KOPT-K1 (cell line): ENCODE measurements at regions not wholly inside any gene's neighbourhood (a gene's known extent, or its start where the extent isn't known, plus 50 kb on each side); places are given as distances from the start of the nearest gene placed in this dataset.

Experiments used
- H3K27ac ChIP-seq: fragments of 200-600 bp; sonication (generic); 2 replicates; pipeline ENCODE4 v1.5.1; 2016; ENCODE audit warnings: antibody characterized with exemption, mild to moderate bottlenecking, low read depth, low read length; ENCODE audit not compliant: poor library complexity, severe bottlenecking
- H3K36me3 ChIP-seq: fragments of 200-600 bp; sonication (generic); 2 replicates; pipeline ENCODE4 v1.5.1; 2017; ENCODE audit warnings: antibody characterized with exemption, mild to moderate bottlenecking, low read length, moderate library complexity; ENCODE audit not compliant: insufficient read depth
- H3K9me3 ChIP-seq: fragments of 200-600 bp; sonication (generic); 2 replicates; pipeline ENCODE4 v1.5.1; 2017; ENCODE audit warnings: antibody characterized with exemption, low read length, mild to moderate bottlenecking; ENCODE audit not compliant: insufficient read depth, poor library complexity, severe bottlenecking

DNA sequence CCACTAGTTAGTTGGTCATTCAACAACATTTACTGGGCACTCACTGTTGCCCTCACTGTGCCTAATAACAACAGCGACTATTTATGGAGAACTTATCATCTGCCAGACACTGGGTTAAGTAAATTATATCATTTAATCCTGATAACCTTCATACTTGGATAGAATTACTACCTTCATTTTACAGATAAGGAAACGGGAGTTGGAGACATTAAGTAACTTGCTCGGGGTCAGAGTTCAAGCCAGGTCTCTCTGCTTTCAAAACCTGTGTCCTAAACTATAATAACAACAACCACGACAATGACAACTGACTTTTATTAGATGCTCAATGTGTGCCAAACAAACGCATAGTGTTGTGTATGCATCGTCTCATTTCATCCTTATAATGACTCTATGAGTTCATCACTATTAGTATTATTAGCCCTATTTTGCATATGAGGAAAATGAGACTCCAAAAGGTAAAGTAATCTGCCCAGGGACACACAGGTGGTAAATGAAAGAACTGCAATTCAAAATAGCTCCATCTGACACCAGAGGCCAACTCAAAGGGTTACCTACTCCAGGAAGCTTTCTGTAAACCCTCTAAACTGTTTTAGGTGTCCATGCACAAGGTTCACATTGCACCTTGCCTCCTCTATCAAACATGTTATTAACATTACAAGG lies 98.4 kb upstream of the ACSL4 start:
- no peaks in the 10 kb centered on the region for H3K9me3 ChIP-seq
- no peak overlapping the region for H3K27ac ChIP-seq
- no peaks in the 10 kb centered on the region for H3K36me3 ChIP-seq

DNA sequence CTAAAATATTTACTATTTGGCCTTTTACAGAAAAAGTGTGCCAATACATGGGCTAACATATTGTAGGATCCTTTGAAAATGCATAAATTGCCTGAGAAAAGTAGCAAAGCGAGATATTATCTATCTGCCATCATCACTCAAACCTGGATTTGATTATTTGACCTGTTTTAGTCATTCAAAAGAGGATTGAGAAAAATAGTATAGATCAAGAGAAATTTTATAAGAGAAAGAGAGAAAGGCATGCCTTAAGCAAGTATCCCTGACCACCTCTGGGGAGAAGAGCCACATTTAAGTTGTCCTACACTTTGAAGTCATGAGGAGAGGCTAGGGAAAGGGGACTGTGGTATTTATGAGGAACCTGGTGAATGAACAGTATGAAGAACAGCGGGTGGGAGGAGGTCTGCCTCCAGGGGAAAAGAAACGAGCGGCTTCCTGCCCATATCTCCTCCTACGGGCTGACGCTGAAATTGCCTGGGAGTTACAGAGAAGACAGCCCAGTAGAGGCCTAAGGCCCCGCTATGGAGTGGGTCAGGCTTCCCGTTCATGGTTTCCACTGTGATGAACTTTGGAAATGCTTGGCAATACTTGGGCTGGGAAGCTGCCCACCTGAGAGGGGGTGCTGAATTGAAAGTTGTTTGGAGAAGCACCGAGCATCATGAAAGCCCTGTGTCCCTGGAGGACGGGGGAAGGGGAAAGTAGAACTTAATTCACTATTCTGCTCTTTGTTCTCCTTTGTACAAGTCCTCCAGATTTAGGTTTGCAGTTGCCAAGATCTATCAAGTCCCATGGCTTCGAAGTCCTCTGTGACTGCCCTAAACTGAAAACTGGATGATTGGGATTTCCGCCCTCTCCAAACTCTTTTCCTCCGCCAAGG lies 106.9 kb upstream of the ACSL4 start:
- Histone ChIP-seq H3K36me3 (no peaks in the 10 kb centered on the region), H3K27ac (no peak overlapping the region), H3K9me3 (no peaks in the 10 kb centered on the region)

DNA sequence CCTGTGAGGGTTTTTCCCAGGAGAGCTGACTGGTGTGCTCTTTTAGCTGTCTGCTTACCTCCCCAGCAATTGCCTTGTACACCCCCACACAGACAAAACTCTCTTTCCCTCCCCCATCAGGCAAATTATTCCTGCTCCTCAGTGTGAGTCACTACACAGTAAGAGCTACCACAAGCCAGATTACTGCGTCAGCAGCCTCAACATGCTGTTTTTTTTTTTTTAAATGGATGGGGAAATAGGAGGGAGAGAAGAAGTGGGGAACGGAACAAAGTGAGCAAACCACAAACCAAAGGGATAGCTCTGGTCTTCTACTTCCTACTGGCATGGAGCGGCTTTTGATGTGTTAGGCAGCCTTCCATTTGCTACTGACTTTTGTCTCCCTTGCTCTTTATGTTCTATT lies 107.5 kb upstream of the ACSL4 start:
- Histone ChIP-seq H3K27ac (no peak overlapping the region), H3K9me3 (no peaks in the 10 kb centered on the region), H3K36me3 (no peaks in the 10 kb centered on the region)

DNA sequence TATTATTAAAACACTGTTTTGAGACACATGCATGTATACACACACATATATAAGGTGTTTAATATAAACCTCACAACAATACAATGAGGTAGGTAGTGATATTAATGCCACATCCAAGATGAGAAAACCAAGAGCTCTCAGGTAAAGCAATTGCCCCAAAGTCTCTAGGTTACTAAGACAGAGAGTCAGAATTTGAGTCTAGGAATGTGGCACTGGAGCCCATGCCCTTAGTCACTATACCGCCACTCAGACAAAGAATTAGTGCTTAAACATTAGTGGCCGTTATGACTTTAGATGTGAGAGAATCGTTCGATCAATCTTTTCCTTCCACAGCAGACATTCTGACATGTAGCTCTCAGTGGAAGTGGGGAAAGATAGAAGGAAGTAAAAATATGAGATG lies 108.2 kb upstream of the ACSL4 start:
- H3K27ac ChIP-seq: no peak overlapping the region
- H3K36me3 ChIP-seq: no peaks in the 10 kb centered on the region
- no peaks in the 10 kb centered on the region for H3K9me3 ChIP-seq

DNA sequence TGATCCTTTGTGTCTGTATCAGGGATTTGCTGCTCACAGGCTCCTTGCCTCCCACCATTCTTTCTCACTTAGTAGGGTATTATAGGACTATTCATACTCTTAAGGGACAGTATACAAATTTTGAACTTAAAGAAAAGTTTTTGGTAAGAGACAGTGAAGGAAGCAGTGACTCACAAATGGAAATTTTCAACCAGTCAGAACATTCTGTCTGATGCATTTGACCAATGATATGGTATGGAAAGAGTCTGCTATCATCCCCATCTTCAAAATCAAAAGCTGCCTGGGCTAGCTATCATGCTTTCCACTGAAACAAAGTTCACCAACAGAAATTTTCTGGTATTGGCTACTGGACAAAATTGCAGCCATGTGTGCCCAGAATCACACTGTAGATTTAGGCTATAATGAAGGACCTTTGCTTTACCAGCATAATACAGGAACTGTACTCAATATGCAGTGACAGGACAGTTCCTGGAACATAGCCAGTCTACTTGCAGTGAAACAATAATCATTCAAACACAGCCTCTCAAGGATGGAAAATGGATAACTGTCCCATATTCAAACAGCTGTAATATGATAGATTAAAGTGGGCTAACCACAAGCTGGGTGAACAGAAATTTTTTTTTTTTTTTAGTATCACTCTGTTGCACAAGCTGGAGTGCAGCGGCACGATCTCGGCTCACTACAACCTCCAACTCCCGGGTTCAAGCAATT lies 109.0 kb upstream of the ACSL4 start:
- H3K9me3 ChIP-seq: no peaks in the 10 kb centered on the region
- H3K27ac ChIP-seq: no peak overlapping the region

DNA sequence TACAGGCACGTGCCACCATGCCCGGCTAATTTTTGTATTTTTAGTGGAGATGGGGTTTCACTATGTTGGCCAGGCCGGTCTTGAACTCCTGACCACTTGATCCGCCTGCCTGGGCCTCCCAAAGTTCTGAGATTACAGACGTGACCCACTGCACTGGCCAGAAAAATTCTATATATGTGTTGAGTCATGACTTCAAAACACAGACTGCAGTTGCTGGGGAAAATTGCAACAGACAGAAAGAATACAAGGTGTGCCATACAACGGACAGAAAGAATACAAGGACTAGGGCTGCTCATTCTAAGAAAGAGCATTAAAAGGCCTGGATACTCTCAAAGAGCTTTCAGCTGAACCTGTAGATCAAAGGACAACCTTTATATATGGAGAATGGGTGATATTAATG lies 109.6 kb upstream of the ACSL4 start:
- no peaks in the 10 kb centered on the region for H3K36me3 ChIP-seq
- H3K27ac ChIP-seq: no peak overlapping the region
- no peaks in the 10 kb centered on the region for H3K9me3 ChIP-seq

More for the DNA sequence above, 109.0 kb upstream of the ACSL4 start:
- H3K36me3 ChIP-seq: no peaks in the 10 kb centered on the region

DNA sequence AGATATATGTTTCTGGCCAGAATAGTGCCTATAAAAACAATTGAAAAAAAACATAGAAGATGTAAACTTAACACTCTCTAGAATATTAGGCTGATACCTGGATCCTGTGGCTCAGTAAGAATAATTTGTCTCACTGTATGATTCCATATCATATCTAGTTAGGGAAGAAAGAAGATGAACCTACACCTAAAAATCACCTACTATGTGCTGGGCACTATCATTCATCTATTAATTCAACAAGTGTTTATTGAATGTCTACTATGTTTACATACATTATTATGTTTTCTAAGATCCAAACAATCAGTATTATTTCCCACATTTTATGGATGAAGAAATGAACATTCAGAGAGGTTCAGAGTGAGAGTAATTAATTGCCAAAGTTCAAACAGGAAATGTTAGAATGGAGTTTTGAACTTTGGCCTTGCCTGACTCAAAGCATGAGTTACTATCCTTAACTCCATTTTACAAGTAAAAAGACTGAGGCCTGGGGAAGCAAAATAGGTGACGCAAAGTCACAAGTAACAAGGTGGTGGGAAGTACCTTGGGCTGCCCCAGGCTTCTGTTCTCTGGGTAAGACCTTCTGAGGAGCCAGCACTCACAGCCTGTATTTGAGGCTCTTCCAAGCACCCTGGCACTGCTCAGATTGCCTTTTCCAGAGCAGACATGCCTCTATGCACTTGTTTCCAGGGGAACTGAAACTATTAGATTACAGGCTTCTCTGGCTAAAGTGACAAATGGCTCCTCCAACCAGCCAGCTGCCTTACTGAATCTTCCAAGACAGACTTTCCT lies 111.1 kb upstream of the ACSL4 start:
- Histone ChIP-seq H3K9me3 (no peaks in the 10 kb centered on the region), H3K36me3 (no peaks in the 10 kb centered on the region), H3K27ac (no peak overlapping the region)

DNA sequence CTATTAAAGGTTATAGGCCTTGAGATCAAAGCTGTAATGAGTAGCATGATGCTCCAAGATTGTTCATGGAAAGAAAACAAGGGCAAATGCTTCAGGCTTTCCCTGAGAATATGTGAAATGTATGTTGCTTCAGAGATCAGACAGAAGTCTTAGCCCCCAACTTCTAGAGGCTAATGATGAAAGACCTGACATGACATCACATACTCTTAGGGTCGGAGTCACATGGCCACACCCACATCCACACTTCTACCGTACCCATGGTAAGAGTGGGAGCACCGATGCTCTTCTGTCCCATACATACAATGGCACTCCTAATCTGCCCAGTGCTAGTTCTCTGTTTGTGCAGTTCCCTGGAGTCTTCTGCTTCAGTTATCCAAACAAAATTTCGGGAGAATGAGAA lies 111.9 kb upstream of the ACSL4 start:
- Histone ChIP-seq H3K27ac (no peak overlapping the region), H3K36me3 (no peaks in the 10 kb centered on the region), H3K9me3 (no peaks in the 10 kb centered on the region)

DNA sequence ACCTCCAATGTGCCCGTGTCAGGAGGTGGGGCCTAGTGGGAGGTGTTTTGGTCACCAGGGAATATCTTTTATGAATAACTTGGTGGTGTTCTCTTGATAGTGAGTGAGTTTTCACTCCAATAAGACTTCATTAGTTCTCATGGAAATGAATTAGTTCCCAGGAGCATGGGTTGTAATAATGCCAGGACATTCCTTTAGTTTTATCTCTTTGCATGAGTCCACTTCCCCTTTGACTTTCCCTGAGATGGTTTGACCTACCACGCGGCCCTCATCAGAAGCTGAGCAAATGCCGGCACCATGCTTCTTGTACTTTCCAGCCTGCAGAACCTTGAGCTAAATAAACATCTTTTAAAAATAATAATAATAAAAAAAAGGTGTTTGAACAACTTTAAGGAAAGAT lies 112.9 kb upstream of the ACSL4 start:
- Histone ChIP-seq H3K27ac (no peak overlapping the region), H3K36me3 (no peaks in the 10 kb centered on the region), H3K9me3 (no peaks in the 10 kb centered on the region)

DNA sequence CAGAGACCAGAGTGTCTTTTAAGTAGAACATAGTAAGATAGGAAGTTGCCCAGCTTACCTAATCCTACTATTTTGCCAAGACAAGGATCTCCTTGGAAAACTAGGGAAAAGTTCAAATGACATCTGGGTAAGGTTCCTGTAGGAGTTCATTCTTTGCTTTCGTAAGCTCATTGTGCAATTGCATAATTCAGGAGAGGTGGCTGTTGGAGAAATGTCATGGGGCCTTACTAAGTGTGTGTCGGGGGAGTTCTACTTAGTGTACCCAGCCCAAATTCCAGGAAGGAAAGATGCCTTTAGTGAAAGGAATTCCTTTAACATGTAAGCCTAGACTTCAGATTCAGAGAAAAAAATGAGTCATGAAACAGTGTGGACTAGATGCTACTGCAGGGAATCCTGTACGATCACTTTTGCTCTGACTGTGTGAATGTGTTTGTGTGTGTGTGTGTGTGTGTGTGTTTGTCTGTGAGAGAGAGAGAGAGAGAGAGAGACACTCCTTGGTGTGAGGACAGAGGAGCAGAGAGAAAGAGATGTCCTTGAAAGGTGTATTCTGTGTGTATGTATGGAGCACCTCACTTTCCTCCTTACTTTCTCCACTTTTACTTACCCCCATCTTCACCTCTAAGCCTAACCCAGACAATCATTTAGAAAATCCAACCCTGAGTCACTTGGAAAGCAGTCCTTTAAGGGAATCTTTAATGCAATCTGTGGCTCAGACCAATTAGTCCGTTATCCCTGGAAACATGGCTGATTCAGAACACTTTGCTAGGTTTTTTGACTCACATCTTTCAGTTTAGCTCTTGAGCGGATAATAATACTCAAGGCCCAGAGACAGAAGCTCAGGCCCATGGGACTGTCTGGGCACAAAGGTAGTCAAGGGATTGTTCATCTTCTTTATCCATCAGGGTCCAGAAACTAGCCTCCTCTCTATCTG lies 114.5 kb upstream of the ACSL4 start:
- no peaks in the 10 kb centered on the region for H3K9me3 ChIP-seq
- H3K27ac ChIP-seq: no peak overlapping the region
- H3K36me3 ChIP-seq: no peaks in the 10 kb centered on the region

DNA sequence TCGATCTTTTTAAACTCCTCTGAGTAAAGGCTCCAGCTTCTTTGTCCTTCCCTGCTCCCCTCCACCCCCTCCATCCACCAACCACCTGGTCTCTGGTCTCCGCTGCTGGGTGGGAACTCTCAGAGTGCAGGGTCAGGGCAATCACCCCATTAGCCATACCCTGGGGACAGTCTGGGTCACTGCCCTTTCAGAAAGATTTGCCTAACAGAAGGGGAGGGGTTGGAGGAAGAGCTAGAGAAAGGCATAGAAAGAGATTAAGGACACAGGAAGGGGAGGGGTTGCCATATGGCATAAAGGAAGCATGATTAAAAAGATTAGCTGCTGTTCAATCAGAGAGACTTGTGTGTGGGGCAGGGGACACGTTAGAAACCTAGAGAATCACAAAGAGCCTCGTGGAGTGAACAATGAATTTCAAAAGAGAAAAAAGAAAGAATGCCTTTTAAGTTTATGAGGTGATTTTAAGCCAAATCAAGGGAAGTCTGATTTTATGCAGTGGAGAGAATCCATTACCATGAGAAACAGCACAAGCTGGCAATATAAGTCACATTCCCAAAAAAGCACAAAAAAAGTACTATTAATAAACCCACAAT lies 115.5 kb upstream of the ACSL4 start:
- Histone ChIP-seq H3K9me3 (no peaks in the 10 kb centered on the region), H3K27ac (no peak overlapping the region), H3K36me3 (no peaks in the 10 kb centered on the region)

DNA sequence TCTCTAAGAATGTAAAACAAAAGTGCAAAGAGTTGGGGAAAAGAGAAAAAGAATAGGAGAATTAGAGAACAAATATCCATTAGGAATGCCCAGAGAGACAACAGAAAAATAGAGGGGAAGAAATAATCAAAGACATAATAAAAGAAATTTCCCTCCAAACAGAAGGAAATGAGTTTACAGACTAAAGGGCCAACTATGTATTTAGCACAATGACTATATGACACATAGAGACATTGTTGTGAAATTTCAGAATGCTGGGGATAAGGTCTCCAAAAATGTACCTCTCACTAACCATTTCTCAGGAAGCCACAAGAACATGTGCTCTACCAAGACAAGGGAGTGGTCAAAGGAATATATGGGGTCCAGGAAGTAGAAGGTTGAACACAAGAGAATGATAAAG lies 121.0 kb upstream of the ACSL4 start:
- no peak overlapping the region for H3K27ac ChIP-seq
- no peaks in the 10 kb centered on the region for H3K36me3 ChIP-seq
- no peaks in the 10 kb centered on the region for H3K9me3 ChIP-seq

DNA sequence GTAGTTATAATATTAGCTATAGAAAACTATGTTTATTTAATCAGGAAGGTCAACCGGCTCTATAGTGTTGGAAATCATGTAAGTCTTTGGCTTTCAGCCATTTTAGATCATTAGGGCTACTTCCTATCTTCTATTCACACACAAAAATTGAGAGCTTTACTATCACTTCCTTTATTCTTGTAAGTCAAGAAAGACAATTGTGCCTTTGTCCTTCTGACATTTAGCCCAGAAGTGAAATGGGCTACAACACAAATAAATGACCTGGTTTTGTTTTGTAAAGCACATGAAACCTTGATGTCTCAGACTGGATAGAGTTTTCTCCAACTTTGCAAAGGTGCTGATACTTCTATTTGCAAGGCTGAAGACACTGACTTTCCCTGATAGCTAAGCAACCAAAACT lies 122.4 kb upstream of the ACSL4 start:
- no peaks in the 10 kb centered on the region for H3K36me3 ChIP-seq
- H3K9me3 ChIP-seq: no peaks in the 10 kb centered on the region
- no peak overlapping the region for H3K27ac ChIP-seq

DNA sequence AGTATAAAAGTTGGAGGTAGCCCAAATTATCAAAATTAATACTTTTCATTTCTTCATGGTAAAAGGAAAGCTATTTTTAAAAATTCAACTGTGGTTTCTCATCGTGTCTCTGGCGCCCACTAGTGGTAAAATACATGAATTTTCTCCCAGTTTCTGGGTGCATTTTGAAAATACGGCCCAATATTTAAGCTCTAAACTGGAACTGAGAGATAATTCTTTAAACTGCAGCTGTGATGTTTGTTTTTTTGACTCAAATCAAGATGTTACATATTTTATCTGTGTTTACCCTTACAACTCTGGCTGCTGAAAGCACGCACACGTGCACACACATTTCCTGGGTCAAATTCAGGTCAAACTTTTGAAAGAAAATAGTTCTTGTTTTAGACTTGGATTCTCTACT lies 123.9 kb upstream of the ACSL4 start:
- H3K27ac ChIP-seq: no peak overlapping the region
- no peaks in the 10 kb centered on the region for H3K36me3 ChIP-seq
- H3K9me3 ChIP-seq: no peaks in the 10 kb centered on the region
